ENCODE measurements at regions not wholly inside any gene's neighbourhood (a gene's known extent, or its start where the extent isn't known, plus 50 kb on each side); places are given as distances from the start of the nearest gene placed in this dataset.
"Not testable (repeated sequence)": the region's sequence is repeated elsewhere in the genome, so short reads cannot be mapped to it uniquely, and the experiment has no call there.

DNA sequence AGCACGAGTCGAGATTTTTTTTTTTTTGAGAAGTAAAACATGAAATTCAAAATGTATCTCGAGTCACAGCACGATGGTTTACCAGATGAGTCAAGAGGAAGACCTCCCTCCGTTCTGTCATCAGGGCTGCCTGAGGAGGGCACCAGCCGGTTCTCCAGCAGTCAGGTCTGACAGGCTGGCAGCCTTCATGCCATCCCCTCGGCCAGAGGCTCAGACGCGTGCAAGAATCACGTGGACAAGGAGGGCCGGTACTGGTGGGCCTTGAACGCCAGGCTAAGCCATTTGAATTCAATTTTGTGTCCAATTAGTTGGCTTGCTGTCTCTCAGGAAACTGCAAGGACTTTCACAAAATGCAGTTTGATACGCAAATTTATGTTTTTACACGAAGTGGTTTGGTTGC, 1412.2 kb downstream of the BRD1 start:
- H3K79me2 ChIP-seq (ENCODE audit: insufficient read depth, low read length) = no peaks in the 10 kb centered on the region
- TF ChIP-seq EZH2phosphoT487 (IDR thresholded peaks at IDR 0.05; ENCODE audit: borderline replicate concordance) = no peak
- TF ChIP-seq, protein P1, sequence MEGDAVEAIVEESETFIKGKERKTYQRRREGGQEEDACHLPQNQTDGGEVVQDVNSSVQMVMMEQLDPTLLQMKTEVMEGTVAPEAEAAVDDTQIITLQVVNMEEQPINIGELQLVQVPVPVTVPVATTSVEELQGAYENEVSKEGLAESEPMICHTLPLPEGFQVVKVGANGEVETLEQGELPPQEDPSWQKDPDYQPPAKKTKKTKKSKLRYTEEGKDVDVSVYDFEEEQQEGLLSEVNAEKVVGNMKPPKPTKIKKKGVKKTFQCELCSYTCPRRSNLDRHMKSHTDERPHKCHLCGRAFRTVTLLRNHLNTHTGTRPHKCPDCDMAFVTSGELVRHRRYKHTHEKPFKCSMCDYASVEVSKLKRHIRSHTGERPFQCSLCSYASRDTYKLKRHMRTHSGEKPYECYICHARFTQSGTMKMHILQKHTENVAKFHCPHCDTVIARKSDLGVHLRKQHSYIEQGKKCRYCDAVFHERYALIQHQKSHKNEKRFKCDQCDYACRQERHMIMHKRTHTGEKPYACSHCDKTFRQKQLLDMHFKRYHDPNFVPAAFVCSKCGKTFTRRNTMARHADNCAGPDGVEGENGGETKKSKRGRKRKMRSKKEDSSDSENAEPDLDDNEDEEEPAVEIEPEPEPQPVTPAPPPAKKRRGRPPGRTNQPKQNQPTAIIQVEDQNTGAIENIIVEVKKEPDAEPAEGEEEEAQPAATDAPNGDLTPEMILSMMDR (conservative IDR thresholded peaks at IDR 0.05; ENCODE audit: low read length) = no peak
- H3K9me3 ChIP-seq (ENCODE audit: insufficient read depth, low read depth, low read length) = peaks cover 11% of the 10 kb centered on the region; the same call in 1 of the 2 replicates
- H3K4me2 ChIP-seq (ENCODE audit: low read depth, low read length, poor library complexity, severe bottlenecking) = no peak overlapping the region
- H3K9me2 ChIP-seq (replicated peaks; ENCODE audit: low read depth, low read length) = no peaks in the 10 kb centered on the region
- no peaks in the 10 kb centered on the region for H4K20me1 ChIP-seq (ENCODE audit: insufficient read depth, low read length, poor library complexity, severe bottlenecking)
- H3F3A ChIP-seq (ENCODE audit: low read depth) = no peaks in the 10 kb centered on the region
- H3K4me3 ChIP-seq (ENCODE audit: low read length, poor library complexity, severe bottlenecking) = no peak overlapping the region
- no peaks in the 10 kb centered on the region for H3K36me3 ChIP-seq (ENCODE audit: insufficient read depth, low read length)
- no peak overlapping the region for H2AFZ ChIP-seq (ENCODE audit: low read length)
- no peaks in the 10 kb centered on the region for H3K4me1 ChIP-seq (ENCODE audit: insufficient read depth, low read length, poor library complexity, severe bottlenecking)
- H3K27me3 ChIP-seq (ENCODE audit: insufficient read depth, low read length, poor library complexity, severe bottlenecking) = no peaks in the 10 kb centered on the region
- no peak overlapping the region for H3K9ac ChIP-seq (ENCODE audit: low read depth, low read length, poor library complexity, severe bottlenecking)

DNA sequence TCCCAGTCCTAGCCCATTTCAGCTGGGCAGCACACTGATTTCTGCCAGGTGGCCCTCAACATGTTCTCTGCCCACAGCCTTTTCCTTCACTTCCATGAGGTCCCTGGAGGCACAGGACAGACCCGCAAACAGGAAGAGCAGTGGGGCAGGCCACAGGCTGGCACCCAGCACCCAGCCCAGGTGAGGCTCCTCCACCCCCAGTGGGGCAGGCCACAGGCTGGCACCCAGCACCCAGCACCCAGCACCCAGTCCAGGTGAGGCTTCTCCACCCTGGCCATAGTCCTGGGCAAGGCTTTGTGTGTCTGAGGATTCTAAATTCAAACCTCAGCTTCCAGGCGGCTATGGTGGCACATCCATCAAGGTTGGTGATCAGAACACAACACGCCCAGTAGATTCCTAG, 1413.0 kb downstream of the BRD1 start:
- H3K4me1 ChIP-seq (ENCODE audit: insufficient read depth, low read length, poor library complexity, severe bottlenecking) = no peaks in the 10 kb centered on the region
- H3K79me2 ChIP-seq (ENCODE audit: insufficient read depth, low read length) = no peaks in the 10 kb centered on the region
- H3K36me3 ChIP-seq (ENCODE audit: insufficient read depth, low read length) = no peaks in the 10 kb centered on the region
- H3K4me2 ChIP-seq (ENCODE audit: low read depth, low read length, poor library complexity, severe bottlenecking) = no peak overlapping the region
- H3K9ac ChIP-seq (ENCODE audit: low read depth, low read length, poor library complexity, severe bottlenecking) = no peak overlapping the region
- no peaks in the 10 kb centered on the region for H4K20me1 ChIP-seq (ENCODE audit: insufficient read depth, low read length, poor library complexity, severe bottlenecking)
- H3K9me3 ChIP-seq (ENCODE audit: insufficient read depth, low read depth, low read length) = peaks cover 11% of the 10 kb centered on the region; the same call in 1 of the 2 replicates
- TF ChIP-seq, protein P1 (conservative IDR thresholded peaks at IDR 0.05; ENCODE audit: low read length) = no peak
- no peak for TF ChIP-seq EZH2phosphoT487 (IDR thresholded peaks at IDR 0.05; ENCODE audit: borderline replicate concordance)
- no peak overlapping the region for H3K4me3 ChIP-seq (ENCODE audit: low read length, poor library complexity, severe bottlenecking)
- H2AFZ ChIP-seq (ENCODE audit: low read length) = no peak overlapping the region
- no peaks in the 10 kb centered on the region for H3K27me3 ChIP-seq (ENCODE audit: insufficient read depth, low read length, poor library complexity, severe bottlenecking)
- no peaks in the 10 kb centered on the region for H3K9me2 ChIP-seq (replicated peaks; ENCODE audit: low read depth, low read length)
- no peaks in the 10 kb centered on the region for H3F3A ChIP-seq (ENCODE audit: low read depth)

DNA sequence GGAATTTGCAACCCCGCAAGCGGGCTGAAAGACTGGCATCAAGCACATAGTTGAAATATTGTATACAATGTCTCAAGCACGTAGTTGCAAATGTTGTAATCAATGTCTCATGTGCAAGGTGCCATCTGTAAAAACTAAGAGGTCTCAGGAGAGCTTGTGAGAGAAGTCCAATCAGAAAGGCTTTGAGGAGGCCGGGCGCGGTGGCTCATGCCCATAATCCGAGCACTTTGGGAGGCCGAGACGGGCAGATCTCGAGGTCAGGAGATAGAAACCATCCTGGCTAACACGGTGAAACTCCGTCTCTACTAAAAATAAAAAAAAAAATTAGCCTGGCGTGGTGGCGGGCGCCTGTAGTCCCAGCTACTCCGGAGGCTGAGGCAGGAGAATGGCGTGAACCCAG, 1414.7 kb downstream of the BRD1 start:
- not testable (repeated sequence) for H3K4me3 ChIP-seq (ENCODE audit: low read length, poor library complexity, severe bottlenecking); H3K36me3 ChIP-seq (ENCODE audit: insufficient read depth, low read length); H3K79me2 ChIP-seq (ENCODE audit: insufficient read depth, low read length); H3F3A ChIP-seq (ENCODE audit: low read depth); H2AFZ ChIP-seq (ENCODE audit: low read length); H3K4me2 ChIP-seq (ENCODE audit: low read depth, low read length, poor library complexity, severe bottlenecking); H3K4me1 ChIP-seq (ENCODE audit: insufficient read depth, low read length, poor library complexity, severe bottlenecking); H3K27me3 ChIP-seq (ENCODE audit: insufficient read depth, low read length, poor library complexity, severe bottlenecking); H3K9me2 ChIP-seq (replicated peaks; ENCODE audit: low read depth, low read length); H3K9ac ChIP-seq (ENCODE audit: low read depth, low read length, poor library complexity, severe bottlenecking); H4K20me1 ChIP-seq (ENCODE audit: insufficient read depth, low read length, poor library complexity, severe bottlenecking)
- H3K9me3 ChIP-seq (ENCODE audit: insufficient read depth, low read depth, low read length) = peaks cover 11% of the 10 kb centered on the region; the same call in 1 of the 2 replicates

DNA sequence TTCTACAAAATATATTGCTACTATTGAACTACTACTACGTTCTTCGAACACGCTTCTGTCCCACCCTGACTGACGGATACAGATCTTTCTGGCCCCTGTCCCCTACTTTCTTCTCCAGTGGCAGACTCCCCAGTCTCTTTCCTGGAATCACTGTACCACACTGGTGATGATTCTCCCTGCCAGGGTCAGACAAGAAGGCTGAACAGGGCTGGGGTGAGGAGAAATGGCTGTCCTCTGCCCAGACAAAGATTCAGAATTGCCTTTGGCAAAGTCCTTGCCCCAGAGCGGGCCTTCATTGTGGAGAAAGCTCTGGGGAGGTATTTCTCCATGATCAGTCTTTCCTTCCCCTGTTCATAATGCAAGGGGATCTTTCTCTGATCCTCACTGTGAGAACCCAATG, 1417.1 kb downstream of the BRD1 start:
- Histone ChIP-seq H3K79me2 (ENCODE audit: insufficient read depth, low read length) (no peaks in the 10 kb centered on the region), H2AFZ (ENCODE audit: low read length) (no peak overlapping the region)

More for the DNA sequence above, 1417.1 kb downstream of the BRD1 start:
- no peak overlapping the region for H3K4me3 ChIP-seq (ENCODE audit: low read length, poor library complexity, severe bottlenecking)
- no peaks in the 10 kb centered on the region for H3K27me3 ChIP-seq (ENCODE audit: insufficient read depth, low read length, poor library complexity, severe bottlenecking)
- no peak overlapping the region for H3K4me2 ChIP-seq (ENCODE audit: low read depth, low read length, poor library complexity, severe bottlenecking)
- H3K9ac ChIP-seq (ENCODE audit: low read depth, low read length, poor library complexity, severe bottlenecking) = no peak overlapping the region
- no peaks in the 10 kb centered on the region for H3K36me3 ChIP-seq (ENCODE audit: insufficient read depth, low read length)
- peaks cover 3% of the 10 kb centered on the region; the same call in 1 of the 2 replicates for H3K9me3 ChIP-seq (ENCODE audit: insufficient read depth, low read depth, low read length)
- H3K4me1 ChIP-seq (ENCODE audit: insufficient read depth, low read length, poor library complexity, severe bottlenecking) = no peaks in the 10 kb centered on the region
- no peaks in the 10 kb centered on the region for H4K20me1 ChIP-seq (ENCODE audit: insufficient read depth, low read length, poor library complexity, severe bottlenecking)
- no peaks in the 10 kb centered on the region for H3F3A ChIP-seq (ENCODE audit: low read depth)
- TF ChIP-seq, protein P1 (conservative IDR thresholded peaks at IDR 0.05; ENCODE audit: low read length) = no peak
- TF ChIP-seq EZH2phosphoT487 (IDR thresholded peaks at IDR 0.05; ENCODE audit: borderline replicate concordance) = no peak
- H3K9me2 ChIP-seq (replicated peaks; ENCODE audit: low read depth, low read length) = no peaks in the 10 kb centered on the region
